Effector memory CD4-positive, alpha-beta T cell (primary cell): ENCODE measurements at regions not wholly inside any gene's neighbourhood (a gene's known extent, or its start where the extent isn't known, plus 50 kb on each side); places are given as distances from the start of the nearest gene placed in this dataset.

Source experiments
- DNase-seq, 3 donors: peaks; one replicate each; pipeline ENCODE4 v3.0.0-alpha.2; 2020
- H3K27ac ChIP-seq: 2 replicates; pipeline ENCODE4 v1.7.0; 2013; ENCODE audit warnings: mild to moderate bottlenecking, low read length, moderate library complexity; ENCODE audit not compliant: insufficient read depth, poor library complexity, severe bottlenecking
- H3K27me3 ChIP-seq: replicated peaks from 2 replicates; pipeline ENCODE4 v1.7.0; 2013; ENCODE audit warnings: mild to moderate bottlenecking, low read length; ENCODE audit not compliant: insufficient read depth, control insufficient read depth, poor library complexity, severe bottlenecking
- H3K36me3 ChIP-seq: 2 replicates; pipeline ENCODE4 v1.7.0; 2013; ENCODE audit warnings: mild to moderate bottlenecking, low read length, moderate library complexity; ENCODE audit not compliant: control insufficient read depth, insufficient read depth
- H3K4me1 ChIP-seq: 2 replicates; pipeline ENCODE4 v1.7.0; 2013; ENCODE audit warnings: low read length, mild to moderate bottlenecking; ENCODE audit not compliant: control insufficient read depth, insufficient read depth, poor library complexity, severe bottlenecking
- H3K4me3 ChIP-seq: 2 replicates; pipeline ENCODE4 v1.7.0; 2013; ENCODE audit warnings: low read length, low read depth, mild to moderate bottlenecking; ENCODE audit not compliant: insufficient read depth, poor library complexity, severe bottlenecking
- H3K9me3 ChIP-seq: 2 replicates; pipeline ENCODE4 v1.7.0; 2013; ENCODE audit warnings: mild to moderate bottlenecking, low read length, moderate library complexity; ENCODE audit not compliant: control insufficient read depth

GRCh38 chr22:26798462-26799065, 141.2 kb downstream of the MIAT start:
- no peaks in the 10 kb centered on the region for H3K36me3 ChIP-seq
- no peak for DNase-seq
- H3K27me3 ChIP-seq = no peaks in the 10 kb centered on the region
- H3K4me1 ChIP-seq = no peaks in the 10 kb centered on the region
- no peaks in the 10 kb centered on the region for H3K9me3 ChIP-seq
- H3K4me3 ChIP-seq = no peak overlapping the region
- no peak overlapping the region for H3K27ac ChIP-seq

GRCh38 chr22:26800858-26801257, 143.5 kb downstream of the MIAT start:
- no peaks in the 10 kb centered on the region for H3K36me3 ChIP-seq
- H3K9me3 ChIP-seq = no peaks in the 10 kb centered on the region
- H3K27me3 ChIP-seq = no peaks in the 10 kb centered on the region
- H3K4me3 ChIP-seq = no peak overlapping the region
- no peak overlapping the region for H3K27ac ChIP-seq
- DNase-seq = no peak
- no peaks in the 10 kb centered on the region for H3K4me1 ChIP-seq

DNA sequence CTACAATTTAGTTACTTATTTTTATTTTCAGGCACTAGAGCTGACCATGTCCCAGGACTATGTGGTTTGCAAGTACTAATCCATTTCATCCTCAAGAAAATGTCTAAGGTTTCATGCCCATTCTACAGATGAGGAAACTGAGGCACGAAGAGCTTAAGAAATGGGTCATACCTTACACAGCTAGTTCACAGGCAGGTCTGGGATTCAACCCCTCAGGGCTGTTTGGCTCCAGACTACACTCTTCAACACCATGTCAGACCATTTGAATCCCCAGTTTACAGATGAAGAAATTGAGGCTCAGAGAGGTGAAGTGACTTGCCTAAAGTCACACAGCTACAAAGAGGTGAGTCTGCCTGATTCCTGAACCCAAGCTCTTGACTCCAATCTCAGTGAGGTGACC, 144.1 kb downstream of the MIAT start:
- no peak overlapping the region for H3K4me3 ChIP-seq
- H3K27ac ChIP-seq = no peak overlapping the region
- no peak for DNase-seq
- H3K36me3 ChIP-seq = no peaks in the 10 kb centered on the region
- H3K27me3 ChIP-seq = no peaks in the 10 kb centered on the region
- no peaks in the 10 kb centered on the region for H3K4me1 ChIP-seq
- H3K9me3 ChIP-seq = no peaks in the 10 kb centered on the region

GRCh38 chr22:26804315-26804714, 146.9 kb downstream of the MIAT start:
- Histone ChIP-seq H3K27me3 (no peaks in the 10 kb centered on the region), H3K4me3 (no peak overlapping the region), H3K27ac (no peak overlapping the region), H3K4me1 (no peaks in the 10 kb centered on the region), H3K9me3 (no peaks in the 10 kb centered on the region), H3K36me3 (no peaks in the 10 kb centered on the region)
- no peak for DNase-seq

DNA sequence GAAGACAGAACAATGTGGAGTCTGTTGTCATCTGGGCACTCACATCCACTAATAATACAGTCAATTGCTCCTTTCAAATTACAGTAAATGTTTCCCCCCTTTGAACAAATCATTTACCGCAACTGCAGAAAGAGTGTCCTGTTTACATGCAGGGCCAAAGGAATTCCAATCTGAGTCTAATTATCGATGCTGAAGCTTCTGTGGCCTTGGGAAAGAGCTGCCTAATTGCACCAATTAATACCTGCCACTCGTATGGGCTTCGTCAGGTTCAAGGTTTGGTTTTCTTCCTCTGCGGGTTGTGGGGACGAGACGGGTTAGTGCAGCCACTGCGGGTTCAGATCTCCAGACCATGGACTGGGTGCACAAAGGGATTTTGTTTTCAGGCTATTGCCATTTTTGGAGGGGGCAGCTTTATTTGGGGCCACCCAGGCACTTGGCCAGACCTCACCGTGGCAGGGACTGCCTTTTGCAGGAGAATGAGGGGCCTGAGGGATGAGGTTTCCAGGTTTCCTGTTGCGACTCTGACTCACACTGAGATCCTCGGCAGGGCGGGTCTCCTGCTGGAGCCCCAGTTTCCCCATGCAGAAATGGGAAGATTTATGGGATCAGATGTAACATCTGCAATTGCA, 147.6 kb downstream of the MIAT start:
- Histone ChIP-seq H3K36me3 (no peaks in the 10 kb centered on the region), H3K27me3 (no peaks in the 10 kb centered on the region), H3K9me3 (no peaks in the 10 kb centered on the region), H3K4me1 (no peaks in the 10 kb centered on the region), H3K4me3 (no peak overlapping the region), H3K27ac (no peak overlapping the region)
- no peak for DNase-seq

GRCh38 chr22:26806445-26807175, 149.2 kb downstream of the MIAT start:
- no peak for DNase-seq
- Histone ChIP-seq H3K4me1 (no peaks in the 10 kb centered on the region), H3K36me3 (no peaks in the 10 kb centered on the region), H3K27me3 (no peaks in the 10 kb centered on the region), H3K9me3 (no peaks in the 10 kb centered on the region), H3K4me3 (no peak overlapping the region), H3K27ac (no peak overlapping the region)

GRCh38 chr22:26811647-26811992, 154.2 kb downstream of the MIAT start:
- Histone ChIP-seq H3K4me3 (no peak overlapping the region), H3K27ac (no peak overlapping the region), H3K36me3 (no peaks in the 10 kb centered on the region), H3K27me3 (no peaks in the 10 kb centered on the region), H3K4me1 (no peaks in the 10 kb centered on the region), H3K9me3 (peaks cover 5% of the 10 kb centered on the region)
- no peak for DNase-seq

- Histone ChIP-seq H3K27me3 (no peaks in the 10 kb centered on the region), H3K27ac (no peak overlapping the region), H3K36me3 (no peaks in the 10 kb centered on the region), H3K9me3 (peaks cover 5% of the 10 kb centered on the region), H3K4me1 (no peaks in the 10 kb centered on the region), H3K4me3 (no peak overlapping the region)
- DNase-seq = no peak
These were observed 155.3 kb downstream of the MIAT start for GRCh38 chr22:26812731-26813130.

DNA sequence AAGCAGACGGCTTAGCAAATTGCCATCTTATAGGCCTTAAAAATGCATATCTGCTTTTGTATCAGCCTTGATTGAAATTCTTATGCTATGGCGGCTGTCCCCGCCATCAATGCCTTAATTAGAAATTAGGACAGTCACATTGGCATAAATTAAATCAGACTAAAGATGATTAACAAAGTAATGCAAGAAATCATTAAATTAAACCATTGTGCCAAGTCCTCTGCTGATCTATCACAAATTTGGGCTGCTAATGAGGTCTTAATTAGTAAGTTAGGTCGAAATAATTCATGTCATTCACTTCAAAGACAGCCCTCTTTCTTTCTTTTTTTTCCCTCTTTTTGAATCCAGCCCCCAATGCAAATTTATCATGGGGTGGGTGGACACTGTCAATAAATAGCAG, 159.3 kb downstream of the MIAT start:
- Histone ChIP-seq H3K4me3 (no peak overlapping the region), H3K27ac (no peak overlapping the region), H3K36me3 (no peaks in the 10 kb centered on the region), H3K27me3 (no peaks in the 10 kb centered on the region), H3K9me3 (peaks cover 9% of the 10 kb centered on the region), H3K4me1 (no peaks in the 10 kb centered on the region)
- DNase-seq = no peak

DNA sequence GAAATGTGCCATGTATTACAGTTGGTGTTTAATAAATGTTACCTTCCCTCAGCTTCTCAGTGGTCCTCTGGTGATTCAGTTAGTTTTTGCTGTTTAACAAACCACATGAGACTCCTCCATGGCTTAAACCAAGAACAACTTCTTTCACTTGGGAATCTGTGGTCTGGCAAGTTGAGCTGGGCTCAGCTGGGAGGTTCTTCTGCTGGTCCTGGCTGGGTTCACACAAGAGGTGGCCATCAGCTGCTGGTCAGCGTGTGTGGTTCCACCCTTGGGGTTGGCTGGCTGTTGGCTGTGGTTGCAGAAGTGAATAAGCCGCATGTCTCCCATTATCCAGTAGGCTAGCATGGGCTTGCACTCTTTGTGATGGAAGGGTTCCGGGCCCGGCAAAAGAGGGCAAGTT, 160.5 kb downstream of the MIAT start:
- Histone ChIP-seq H3K27ac (no peak overlapping the region), H3K27me3 (no peaks in the 10 kb centered on the region), H3K4me1 (no peaks in the 10 kb centered on the region), H3K9me3 (peaks cover 9% of the 10 kb centered on the region), H3K36me3 (no peaks in the 10 kb centered on the region), H3K4me3 (no peak overlapping the region)
- DNase-seq = no peak
